ENCODE measurements at regions not wholly inside any gene's neighbourhood (a gene's known extent, or its start where the extent isn't known, plus 50 kb on each side); places are given as distances from the start of the nearest gene placed in this dataset.
"Not testable (repeated sequence)": the region's sequence is repeated elsewhere in the genome, so short reads cannot be mapped to it uniquely, and the experiment has no call there.

- TF ChIP-seq CTCF (IDR thresholded peaks at IDR 0.05; ENCODE audit: insufficient read depth, low read length, severe bottlenecking), result no peak
- Histone ChIP-seq H3K4me3 (ENCODE audit: low read depth, low read length) (no peak overlapping the region), H3K27me3 (ENCODE audit: control insufficient read depth, insufficient read depth, low read length) (no peaks in the 10 kb centered on the region), H3K36me3 (ENCODE audit: control insufficient read depth, insufficient read depth, low read length) (no peaks in the 10 kb centered on the region)
- DNase-seq (ENCODE audit: low read depth) (no peak), FAIRE-seq (no peak)
Measured at GRCh38 chr4:177187371-177187770, 122.3 kb upstream of the NEIL3 start.

- DNase-seq (ENCODE audit: low read depth), result peak; percentile 27
- Histone ChIP-seq H3K4me3 (ENCODE audit: low read depth, low read length) (no peak overlapping the region), H3K27me3 (ENCODE audit: control insufficient read depth, insufficient read depth, low read length) (no peaks in the 10 kb centered on the region), H3K36me3 (ENCODE audit: control insufficient read depth, insufficient read depth, low read length) (no peaks in the 10 kb centered on the region)
- FAIRE-seq, result no peak
- no peak for TF ChIP-seq CTCF (IDR thresholded peaks at IDR 0.05; ENCODE audit: insufficient read depth, low read length, severe bottlenecking)
Measured at GRCh38 chr4:177190995-177191580, 118.6 kb upstream of the NEIL3 start.

- DNase-seq (ENCODE audit: low read depth) (no peak), FAIRE-seq (no peak)
- no peak for TF ChIP-seq CTCF (IDR thresholded peaks at IDR 0.05; ENCODE audit: insufficient read depth, low read length, severe bottlenecking)
- Histone ChIP-seq H3K4me3 (ENCODE audit: low read depth, low read length) (no peak overlapping the region), H3K27me3 (ENCODE audit: control insufficient read depth, insufficient read depth, low read length) (no peaks in the 10 kb centered on the region), H3K36me3 (ENCODE audit: control insufficient read depth, insufficient read depth, low read length) (no peaks in the 10 kb centered on the region)
Measured at GRCh38 chr4:177191586-177191985, 118.1 kb upstream of the NEIL3 start.

- no peak for TF ChIP-seq CTCF (IDR thresholded peaks at IDR 0.05; ENCODE audit: insufficient read depth, low read length, severe bottlenecking)
- FAIRE-seq, result no peak
- no peak for DNase-seq (ENCODE audit: low read depth)
Measured at GRCh38 chr4:177191991-177192390, 117.7 kb upstream of the NEIL3 start.

GRCh38 chr4:177193024-177193715 is 116.5 kb upstream of the NEIL3 start:
- not testable (repeated sequence) for H3K4me3 ChIP-seq (ENCODE audit: low read depth, low read length); DNase-seq (ENCODE audit: low read depth); H3K27me3 ChIP-seq (ENCODE audit: control insufficient read depth, insufficient read depth, low read length); H3K36me3 ChIP-seq (ENCODE audit: control insufficient read depth, insufficient read depth, low read length); FAIRE-seq

More at GRCh38 chr4:177191991-177192390, 117.7 kb upstream of the NEIL3 start:
- Histone ChIP-seq H3K36me3 (ENCODE audit: control insufficient read depth, insufficient read depth, low read length) (no peaks in the 10 kb centered on the region), H3K4me3 (ENCODE audit: low read depth, low read length) (no peak overlapping the region), H3K27me3 (ENCODE audit: control insufficient read depth, insufficient read depth, low read length) (no peaks in the 10 kb centered on the region)

GRCh38 chr4:177194906-177195305 is 114.8 kb upstream of the NEIL3 start:
- Histone ChIP-seq H3K36me3 (ENCODE audit: control insufficient read depth, insufficient read depth, low read length) (no peaks in the 10 kb centered on the region), H3K27me3 (ENCODE audit: control insufficient read depth, insufficient read depth, low read length) (no peaks in the 10 kb centered on the region), H3K4me3 (ENCODE audit: low read depth, low read length) (no peak overlapping the region)
- FAIRE-seq, result no peak
- TF ChIP-seq CTCF (IDR thresholded peaks at IDR 0.05; ENCODE audit: insufficient read depth, low read length, severe bottlenecking), result no peak
- DNase-seq (ENCODE audit: low read depth), result no peak
